GM13976 (cell line): ENCODE measurements at regions not wholly inside any gene's neighbourhood (a gene's known extent, or its start where the extent isn't known, plus 50 kb on each side); places are given as distances from the start of the nearest gene placed in this dataset.

Experiments used
- DNase-seq: peaks from one replicate; pipeline ENCODE4 v3.0.0; 2012; ENCODE audit warnings: low spot score
- CTCF ChIP-seq: IDR thresholded peaks from 2 replicates; pipeline ENCODE4 v1.5.1; 2012; ENCODE audit warnings: borderline replicate concordance, mild to moderate bottlenecking; ENCODE audit not compliant: insufficient read depth; ENCODE audit errors: extremely low read depth, missing control alignments, control extremely low read depth
- in situ Hi-C: fragments of 300-500 bp; cut with MboI; formaldehyde crosslinking; loops from one replicate; pipeline ENCODE4 v1.12.0; 2022; ENCODE audit warnings: low sequenced_read_pairs, mixed read lengths, inconsistent platforms; ENCODE audit not compliant: unreplicated experiment

- DNase-seq, result no peak
- no peak for TF ChIP-seq CTCF
- in situ Hi-C loops, result no loop called here
These were observed 572.7 kb upstream of the SALL3 start for GRCh38 chr18:78406743-78407465.

- in situ Hi-C loops, result no loop called here
- no peak for TF ChIP-seq CTCF
- DNase-seq, result no peak
These were observed 572.2 kb upstream of the SALL3 start for GRCh38 chr18:78407466-78407844.

- no peak for DNase-seq
- in situ Hi-C loops, result no loop called here
- no peak for TF ChIP-seq CTCF
These were observed 571.0 kb upstream of the SALL3 start for GRCh38 chr18:78408623-78409022.

- in situ Hi-C loops, result no loop called here
- DNase-seq, result no peak
- TF ChIP-seq CTCF, result no peak
These were observed 569.4 kb upstream of the SALL3 start for GRCh38 chr18:78410094-78410786.

GRCh38 chr18:78411539-78411938, 568.1 kb upstream of the SALL3 start:
- in situ Hi-C loops, result no loop called here
- no peak for TF ChIP-seq CTCF

GRCh38 chr18:78414302-78414701, 565.3 kb upstream of the SALL3 start:
- no peak for TF ChIP-seq CTCF
- in situ Hi-C loops, result no loop called here
- DNase-seq, result no peak

More at GRCh38 chr18:78411539-78411938, 568.1 kb upstream of the SALL3 start:
- DNase-seq, result no peak
